DLD1 (cell line): ENCODE measurements at regions not wholly inside any gene's neighbourhood (a gene's known extent, or its start where the extent isn't known, plus 50 kb on each side); places are given as distances from the start of the nearest gene placed in this dataset.
"Not testable (repeated sequence)": the region's sequence is repeated elsewhere in the genome, so short reads cannot be mapped to it uniquely, and the experiment has no call there.

ENCODE experiments used
- in situ Hi-C: cut with HindIII; loops from 2 replicates; pipeline ENCODE4 v1.10.0; 2017; ENCODE audit warnings: low sequenced_read_pairs

DNA sequence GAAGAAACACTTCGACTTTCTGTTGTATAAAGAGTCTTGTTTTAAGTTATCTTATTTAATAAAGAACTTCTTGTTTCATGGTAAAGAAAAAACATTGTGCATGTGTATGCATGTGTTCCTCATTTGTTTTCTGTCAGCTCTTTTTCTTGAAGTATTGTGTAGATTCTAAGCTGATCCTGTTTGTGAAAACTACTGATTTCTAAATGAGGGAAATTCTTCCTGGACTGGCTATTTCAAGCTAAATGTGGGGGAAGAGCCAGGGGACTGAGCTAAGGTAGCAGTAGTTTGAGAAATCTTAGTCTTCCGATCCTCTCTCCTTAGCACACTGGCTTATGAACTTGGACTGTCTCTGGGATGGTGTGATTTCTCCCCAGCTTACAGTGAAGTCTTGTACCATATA is 56.4 kb upstream of the RBMS1 start:
- in situ Hi-C loops, result no loop called here

DNA sequence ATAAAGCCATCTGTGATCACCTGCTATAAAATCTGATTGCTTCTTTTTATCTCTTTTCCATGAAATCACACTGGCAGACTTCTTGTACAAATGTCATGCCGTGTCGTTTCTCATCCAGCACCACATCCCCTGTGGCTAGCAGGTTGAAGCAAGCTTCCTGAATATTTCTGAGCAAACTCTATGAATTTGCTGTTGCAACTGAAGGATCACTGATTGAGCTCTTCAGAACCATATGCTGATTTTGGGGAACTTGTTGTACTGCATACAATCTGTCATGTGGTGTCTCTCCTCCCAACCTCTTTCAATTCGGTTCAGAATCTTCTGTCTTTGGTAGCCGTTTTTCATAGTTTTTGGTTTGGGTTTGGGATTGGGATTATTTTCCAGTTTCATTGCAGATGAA is 57.7 kb upstream of the RBMS1 start:
- in situ Hi-C loops, result no loop called here

DNA sequence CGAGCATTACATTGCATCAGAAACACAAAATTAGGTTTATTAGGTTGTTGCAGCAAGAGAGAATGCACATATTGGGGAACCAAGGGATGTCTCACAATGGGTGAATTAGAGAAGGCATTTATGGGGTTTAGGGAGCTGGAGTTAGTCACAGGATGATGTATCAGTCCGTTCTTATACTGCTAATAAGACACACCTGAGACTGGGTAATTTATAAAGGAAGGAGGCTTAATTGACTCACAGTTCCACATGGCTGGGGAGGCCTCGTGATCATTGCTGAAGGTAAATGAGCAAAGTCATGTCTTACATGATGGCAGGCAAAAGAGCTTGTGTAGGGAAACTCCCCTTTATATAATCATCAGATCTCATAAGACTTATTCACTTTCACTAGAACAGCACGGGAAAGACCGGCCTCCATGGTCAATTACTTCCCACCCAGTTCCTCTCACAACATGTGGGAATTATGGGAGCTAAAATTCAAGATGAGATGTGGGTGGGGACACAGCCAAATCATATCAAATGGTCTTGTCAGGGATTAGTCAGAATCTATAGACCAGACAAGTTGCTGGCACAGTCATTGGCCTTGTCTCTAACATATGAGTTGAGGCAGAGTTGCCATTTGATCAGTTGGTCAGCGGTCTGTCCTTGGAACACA is 61.9 kb upstream of the RBMS1 start:
- in situ Hi-C loops, result no loop called here

DNA sequence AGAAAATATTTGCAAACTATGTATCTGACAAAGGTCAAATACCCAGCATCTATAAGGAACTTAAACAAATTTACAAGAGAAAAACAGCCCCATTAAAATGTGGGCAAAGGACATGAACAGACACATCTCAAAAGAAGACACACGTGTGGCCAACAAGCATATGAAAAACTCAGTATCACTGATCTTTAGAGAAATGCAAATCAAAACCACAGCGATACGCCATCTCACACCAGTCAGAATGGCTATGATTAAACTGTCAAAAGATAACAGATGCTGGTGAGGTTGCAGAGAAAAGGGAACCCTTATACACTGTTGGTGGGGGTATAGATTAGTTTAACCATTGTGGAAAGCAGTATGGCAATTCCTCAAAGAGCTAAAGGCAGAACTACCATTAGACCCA is 64.3 kb upstream of the RBMS1 start:
- in situ Hi-C loops, result no loop called here

DNA sequence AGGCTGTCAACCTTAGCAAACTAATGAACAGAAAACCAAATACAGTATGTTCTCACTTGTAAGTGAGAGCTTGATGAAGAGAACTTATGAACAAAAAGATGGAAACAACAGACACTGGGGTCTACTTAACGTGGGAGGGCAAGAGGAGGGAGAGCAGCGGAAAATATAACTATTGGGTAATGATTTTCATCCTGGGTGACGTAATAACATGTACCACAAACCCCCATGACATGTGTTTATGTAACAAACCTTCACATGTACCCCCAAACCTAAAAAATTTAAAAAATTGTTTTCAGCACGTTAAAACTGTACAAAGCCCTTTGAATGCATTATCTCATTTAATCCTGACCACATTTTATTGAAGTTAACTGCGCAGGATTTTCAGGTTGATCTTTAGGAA is 64.9 kb upstream of the RBMS1 start:
- in situ Hi-C loops, result no loop called here

DNA sequence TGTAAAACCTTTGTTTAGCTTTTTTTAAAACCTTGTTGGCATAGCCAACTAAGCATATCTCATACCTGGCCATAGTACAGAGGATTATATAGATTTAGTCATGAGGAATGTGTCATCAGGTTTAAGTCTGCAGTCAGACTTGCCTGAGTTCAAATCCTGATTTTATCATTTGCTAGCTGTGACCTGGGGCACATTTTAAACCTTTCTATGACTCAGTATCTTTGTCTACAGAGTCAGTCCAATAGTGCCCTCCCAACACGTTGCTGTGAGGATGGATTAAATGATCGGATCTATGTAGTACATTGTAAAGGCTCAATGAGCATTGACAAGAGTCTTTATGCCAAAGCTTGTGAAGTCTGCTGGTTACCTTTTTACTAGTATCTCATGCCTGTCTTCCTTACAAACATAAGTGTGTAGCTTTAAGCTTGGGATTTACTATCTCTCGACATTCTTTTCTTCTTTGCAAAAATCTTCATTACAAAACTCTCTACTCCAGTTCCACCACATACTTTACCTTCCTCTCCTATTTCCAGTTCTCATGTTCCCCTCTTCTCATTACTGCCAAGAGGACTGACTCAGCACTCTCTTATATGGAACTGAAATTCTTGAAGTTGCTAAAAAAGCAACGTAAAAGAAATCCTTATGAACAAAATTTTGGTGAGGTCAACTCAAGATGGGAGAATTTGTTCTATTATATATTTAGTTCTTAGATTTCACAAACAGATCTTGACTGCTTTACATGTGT is 68.1 kb upstream of the RBMS1 start:
- in situ Hi-C loops, result no loop called here

DNA sequence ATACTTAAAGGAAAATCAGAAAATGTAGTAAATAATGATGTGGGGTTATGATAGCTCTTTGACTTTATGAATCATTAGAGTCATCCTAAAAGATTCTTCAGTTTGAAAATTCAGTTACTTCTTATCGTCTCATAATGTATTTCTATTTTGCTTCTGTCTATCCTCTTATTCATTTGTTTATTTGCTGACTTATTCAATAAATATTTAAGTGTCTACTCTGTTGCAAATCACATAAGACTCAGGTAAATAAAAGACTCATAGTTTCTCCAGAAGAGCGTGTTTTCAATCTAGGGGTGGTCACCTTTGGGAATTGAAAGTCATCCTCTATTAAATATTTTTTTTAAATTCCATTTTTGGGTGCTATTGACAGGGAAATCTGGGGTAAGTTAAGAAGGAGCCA is 69.1 kb upstream of the RBMS1 start:
- in situ Hi-C loops, result no loop called here

DNA sequence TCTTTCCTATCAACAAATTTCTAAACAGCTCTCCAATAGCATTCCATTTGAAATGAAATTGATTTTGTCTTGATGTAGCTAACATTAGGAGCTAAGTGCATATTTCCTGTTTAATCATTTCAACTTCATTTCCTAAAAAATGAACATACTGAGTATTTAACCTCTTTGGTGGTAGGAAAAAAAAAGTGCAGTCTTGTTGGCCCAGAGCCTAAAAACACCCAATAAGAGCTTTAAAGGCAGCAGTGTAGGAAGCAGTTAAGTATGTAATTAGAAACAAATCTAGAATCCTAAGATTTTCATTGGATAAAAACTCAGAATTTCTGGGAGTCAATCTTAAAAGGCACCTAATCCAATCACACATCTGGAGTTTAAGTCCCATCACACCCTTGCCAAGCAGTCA is 71.0 kb upstream of the RBMS1 start:
- in situ Hi-C loops, result no loop called here

DNA sequence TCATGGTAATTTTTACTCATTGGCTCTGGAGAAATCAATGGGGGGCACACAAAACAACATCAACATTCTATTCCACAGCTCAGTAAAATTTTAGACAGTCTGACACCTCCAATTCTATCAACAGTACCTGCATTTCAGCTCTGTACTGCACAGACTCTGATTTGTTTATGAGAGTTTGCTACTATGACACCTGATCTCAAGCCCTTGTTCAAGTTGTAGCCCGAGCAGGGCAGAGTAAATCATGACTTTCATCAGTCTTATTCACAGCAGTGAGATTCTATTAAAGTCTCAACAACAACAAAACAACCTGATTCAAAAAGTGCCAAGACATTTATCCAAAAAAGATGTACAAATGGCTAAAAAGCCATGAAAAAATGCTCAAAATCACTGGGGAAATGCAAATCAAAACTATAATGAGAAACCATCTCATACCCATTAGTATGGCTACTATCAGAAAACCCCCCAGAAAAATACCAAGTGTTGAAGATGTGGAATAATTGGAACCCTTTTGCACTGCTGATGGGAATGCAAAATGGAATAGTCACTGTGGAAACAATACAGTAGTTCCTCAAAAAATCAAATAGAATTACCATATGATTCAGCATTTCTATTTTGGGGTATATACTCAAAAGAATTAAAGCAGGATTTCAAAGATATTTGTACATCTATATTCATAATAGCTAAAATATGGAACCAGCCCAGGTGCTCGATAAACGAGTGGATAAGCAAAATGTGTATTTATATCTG is 71.7 kb upstream of the RBMS1 start:
- in situ Hi-C loops, result no loop called here

DNA sequence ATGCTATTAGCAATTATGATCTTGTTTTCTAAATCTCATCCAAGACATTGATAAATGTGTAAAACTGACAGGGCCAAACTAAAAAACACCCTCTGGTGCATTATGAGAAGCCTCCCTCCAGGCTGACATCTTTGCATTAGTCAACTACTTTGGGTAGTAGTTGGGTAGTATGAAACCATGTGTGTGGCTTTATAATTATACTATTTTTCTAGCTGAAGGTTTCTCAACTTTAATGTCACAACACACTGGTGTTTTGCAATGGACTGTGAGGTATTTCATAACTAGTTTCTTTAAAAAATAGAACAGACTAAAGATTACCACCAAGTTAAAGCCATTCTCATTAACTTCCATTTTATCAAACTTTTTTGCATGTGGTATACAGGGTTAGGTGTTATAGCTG is 73.1 kb upstream of the RBMS1 start:
- in situ Hi-C loops, result no loop called here

DNA sequence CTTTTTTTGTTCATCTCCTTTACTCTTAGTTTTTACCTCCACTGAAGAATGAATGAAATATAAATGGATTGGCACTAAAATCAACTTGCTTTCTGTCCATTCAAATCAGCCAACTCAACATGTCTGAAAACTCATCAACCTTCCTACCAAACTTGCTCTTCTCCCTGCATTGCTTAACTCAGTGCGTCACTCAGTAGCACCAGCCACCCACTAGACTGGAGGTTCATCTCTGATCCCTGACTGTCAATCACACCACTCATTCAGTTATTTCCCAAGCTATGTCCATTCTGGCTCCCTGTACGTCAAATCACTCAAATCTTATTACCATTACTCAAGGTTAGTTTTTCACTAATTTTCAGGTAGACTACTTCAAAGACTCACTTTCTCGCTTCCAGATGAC is 75.2 kb upstream of the RBMS1 start:
- in situ Hi-C loops, result no loop called here

DNA sequence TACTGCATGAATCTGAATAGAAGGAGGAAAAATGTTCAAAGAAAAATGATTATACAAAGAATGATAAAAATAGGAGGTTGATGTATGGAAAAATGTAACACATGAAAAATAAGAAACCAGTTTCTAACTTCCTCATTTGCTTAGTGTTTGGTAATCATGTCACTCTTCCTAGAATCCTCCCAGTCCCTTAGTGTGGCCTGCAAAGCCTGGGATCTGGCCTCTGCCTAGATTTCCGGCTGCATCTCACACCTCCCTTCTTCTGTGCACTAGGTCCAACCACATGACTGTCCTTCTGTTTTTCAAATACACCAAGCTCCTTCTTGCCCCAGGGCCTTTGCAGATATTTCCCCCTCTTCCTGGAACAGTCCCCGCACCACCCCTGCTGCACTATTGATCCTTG is 76.8 kb upstream of the RBMS1 start:
- in situ Hi-C loops, result no loop called here

DNA sequence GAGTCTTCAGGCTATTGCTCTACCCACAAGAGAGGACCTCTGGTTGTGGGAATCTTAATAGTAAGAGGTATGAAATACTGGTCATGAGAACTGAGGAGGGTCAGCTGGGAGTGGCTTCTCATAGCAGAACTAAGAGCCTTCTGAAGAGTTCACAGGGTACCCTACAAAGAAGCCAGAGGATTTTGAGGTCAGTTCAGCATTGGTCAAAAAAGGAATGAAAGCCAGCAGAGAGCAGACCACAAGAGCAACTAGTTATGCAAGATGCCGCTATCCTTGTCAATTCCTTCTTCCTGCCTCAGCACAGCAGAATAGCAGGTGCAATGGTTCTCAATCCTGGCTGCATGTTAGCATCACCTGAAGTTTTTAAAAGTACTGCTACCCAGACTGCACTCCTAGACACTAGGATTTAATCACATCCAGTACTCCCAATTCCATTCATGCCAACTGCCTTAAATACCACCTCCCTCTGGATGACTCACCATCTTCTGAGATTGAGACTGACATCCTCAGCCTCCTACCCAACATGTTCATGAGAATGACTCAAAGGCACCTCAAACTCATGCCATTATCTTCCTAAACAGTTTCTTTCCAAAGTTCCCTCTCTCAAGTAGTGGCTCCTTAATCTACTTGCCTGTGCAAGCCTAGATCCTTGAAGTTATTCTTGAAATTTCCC is 81.0 kb upstream of the RBMS1 start:
- in situ Hi-C loops, result no loop called here

DNA sequence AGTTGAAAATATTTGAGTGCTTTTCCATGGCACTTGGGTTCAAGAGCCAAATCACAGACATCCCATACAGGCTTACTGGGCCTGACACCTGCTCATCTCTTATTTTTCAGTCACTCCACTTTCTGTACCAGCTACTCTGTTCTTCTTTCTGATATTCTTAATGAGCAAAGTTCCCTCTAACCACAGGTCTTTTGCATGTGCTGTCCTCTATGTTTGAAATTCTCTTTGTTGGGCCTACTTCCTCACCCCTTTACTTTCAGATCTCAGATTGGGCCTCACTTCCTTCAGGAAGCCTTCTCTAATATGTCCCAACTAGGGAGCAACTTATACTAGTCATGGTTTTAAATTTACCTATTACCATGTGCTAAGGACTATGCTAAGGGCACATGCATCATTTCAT is 81.8 kb upstream of the RBMS1 start:
- in situ Hi-C loops, result no loop called here

DNA sequence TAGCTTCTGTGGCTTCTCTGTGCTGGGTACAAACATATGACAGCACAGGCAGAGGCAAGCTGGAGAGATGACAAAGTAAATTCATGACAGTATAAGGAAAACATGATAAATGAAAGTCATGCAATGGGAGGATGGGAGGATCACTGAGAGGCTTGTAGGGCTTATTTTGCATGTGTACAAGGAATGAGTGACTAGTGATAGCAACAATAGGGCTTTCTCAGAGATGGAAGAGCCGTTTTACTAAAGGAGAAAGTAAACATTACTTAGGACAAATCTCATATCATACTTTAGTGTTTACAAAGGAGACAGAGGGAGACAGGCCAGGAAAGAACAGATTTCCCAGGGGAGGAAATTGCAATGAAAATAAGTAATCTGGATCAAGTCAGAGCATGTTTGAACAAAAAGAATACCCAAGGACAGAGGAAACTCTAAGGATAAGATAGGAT is 82.5 kb upstream of the RBMS1 start:
- in situ Hi-C loops, result no loop called here

DNA sequence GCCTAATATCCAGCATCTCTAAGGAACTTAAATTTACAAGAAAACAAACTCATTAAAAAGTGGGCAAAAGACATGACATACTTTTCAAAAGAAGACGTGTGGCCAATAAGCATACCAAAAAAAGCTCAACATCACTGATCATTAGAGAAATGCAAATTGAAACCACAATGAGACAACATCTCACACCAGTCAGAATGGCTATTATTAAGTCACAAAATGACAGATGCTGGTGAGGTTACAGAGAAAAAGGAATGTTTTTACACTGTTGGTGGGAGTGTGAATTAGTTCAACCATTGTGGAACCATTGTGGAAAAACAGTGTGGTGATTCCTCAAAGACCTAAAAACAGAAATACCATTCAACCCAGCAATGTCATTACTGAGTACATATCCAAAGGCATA is 83.5 kb upstream of the RBMS1 start:
- in situ Hi-C loops, result not testable (repeated sequence)

DNA sequence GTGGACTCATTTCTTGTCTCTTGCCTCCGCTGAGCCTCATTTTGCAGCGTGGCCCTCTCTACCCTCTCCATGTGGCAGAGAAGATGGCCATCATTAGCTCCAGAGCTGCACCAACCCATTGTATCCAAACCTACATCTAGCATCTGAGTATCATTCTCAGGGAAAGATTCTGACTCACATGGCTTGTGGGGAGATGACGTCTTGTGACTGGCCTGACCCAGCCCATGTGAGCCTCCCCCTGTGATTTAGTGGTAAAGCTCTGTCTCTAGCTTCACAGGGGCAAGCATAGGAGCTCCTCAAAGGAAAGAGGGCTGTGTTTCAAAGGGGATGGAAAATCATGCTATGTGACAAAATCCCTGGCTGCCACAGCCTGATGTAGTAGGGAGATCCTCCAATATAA is 87.4 kb upstream of the RBMS1 start:
- in situ Hi-C loops, result no loop called here

DNA sequence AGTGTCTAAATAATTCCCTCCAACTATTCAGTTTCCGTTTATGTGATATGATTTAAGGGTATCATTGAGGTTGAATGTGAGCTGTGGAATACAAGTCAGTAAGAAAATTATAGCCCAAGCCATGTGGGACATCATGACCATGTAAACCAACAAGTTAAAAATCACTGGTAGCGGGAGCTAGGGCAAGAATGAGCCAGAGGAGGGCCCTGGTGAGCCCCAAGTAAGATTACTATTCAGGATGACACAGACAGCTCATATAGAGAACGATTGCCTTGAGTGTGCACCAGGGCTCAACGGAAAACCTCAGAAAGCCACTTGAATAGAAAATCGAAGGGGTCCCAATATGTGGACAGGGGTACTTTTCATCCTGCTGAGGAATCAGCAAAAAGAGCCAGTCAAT is 87.8 kb upstream of the RBMS1 start:
- in situ Hi-C loops, result no loop called here

DNA sequence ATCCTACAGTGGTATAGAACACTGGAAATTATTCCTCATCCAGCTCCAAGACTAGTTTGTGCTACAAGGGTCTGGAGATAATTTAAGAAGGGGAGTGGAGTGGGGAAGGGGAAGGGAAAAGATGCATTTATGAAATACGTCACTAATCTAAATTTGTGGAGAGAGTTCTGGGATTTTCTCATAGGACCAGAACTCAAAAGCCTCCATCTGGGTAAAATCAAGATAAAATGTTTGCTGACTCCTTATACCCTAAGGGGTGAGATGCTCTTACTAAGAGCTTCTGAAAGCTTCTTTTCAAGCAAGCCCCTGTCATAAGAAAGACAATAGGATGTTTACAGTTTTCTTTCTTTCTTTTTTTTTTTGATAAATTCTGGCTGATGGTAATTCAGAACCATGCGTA is 88.5 kb upstream of the RBMS1 start:
- in situ Hi-C loops, result no loop called here

DNA sequence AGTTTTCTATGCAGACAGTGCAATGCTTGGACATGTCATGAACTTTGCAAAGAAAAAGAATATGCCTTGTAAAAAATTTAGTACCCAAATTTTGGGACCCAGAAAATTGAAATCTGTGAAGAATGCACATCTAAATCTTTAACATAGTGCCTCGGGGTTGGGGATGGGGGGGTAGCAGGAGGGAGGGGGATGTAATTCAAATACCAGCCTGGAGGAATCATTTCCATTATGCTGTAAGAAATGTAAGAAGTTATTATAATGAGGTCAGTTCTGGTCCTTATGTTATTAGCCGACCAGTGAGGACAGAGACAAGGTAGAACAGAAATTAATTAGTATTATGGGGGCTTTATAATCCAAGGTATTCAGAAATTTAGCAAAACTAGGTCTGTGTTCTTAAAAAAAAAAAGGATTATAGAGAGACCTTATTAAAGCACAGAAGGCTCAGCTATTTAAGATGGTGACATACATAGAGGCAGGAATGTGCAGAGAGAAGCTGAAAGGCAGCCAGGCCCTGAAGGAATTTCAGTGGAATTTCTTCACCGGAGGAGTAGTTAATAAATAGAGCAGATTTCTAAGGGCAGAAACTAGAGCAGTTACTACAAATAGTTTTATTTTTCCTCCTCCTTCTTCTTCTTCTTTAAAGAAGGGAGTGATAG is 89.0 kb upstream of the RBMS1 start:
- in situ Hi-C loops, result no loop called here

DNA sequence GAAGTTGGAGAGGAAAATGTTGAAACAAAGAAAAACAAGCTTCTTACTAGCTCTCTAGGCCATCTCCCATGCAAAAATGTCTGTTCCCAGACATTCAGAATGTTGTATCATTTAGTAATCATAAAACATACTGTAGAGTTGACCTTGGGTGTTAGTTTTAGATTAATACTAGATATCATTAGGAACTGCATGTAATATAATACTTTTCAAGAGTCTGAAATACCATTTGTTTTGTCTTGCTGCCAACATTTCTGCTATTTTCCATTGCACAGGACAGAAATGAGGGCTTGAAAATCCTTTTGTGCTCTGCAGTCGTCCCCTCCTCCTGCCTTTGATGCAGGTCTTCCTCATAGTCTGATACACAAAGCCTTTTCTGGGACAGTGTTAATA is 89.5 kb upstream of the RBMS1 start:
- in situ Hi-C loops, result no loop called here
